ENCODE measurements at regions not wholly inside any gene's neighbourhood (a gene's known extent, or its start where the extent isn't known, plus 50 kb on each side); places are given as distances from the start of the nearest gene placed in this dataset.
A peak's percentile ranks its signal among the peaks of the same experiment; 100 is the strongest.
"Not testable (repeated sequence)": the region's sequence is repeated elsewhere in the genome, so short reads cannot be mapped to it uniquely, and the experiment has no call there.

- DNase-seq, result not testable (repeated sequence)
Observed at GRCh38 chr5:8731110-8731509, 814.8 kb downstream of the SEMA5A start.

- DNase-seq, result no peak
Observed at GRCh38 chr5:8740595-8740994, 805.3 kb downstream of the SEMA5A start.

GRCh38 chr5:8749556-8749955 lies 796.3 kb downstream of the SEMA5A start:
- DNase-seq, result no peak

- DNase-seq, result no peak
Observed at GRCh38 chr5:8750100-8750499, 795.8 kb downstream of the SEMA5A start.

- DNase-seq, result no peak
Observed at GRCh38 chr5:8751971-8752370, 793.9 kb downstream of the SEMA5A start.

- DNase-seq, result peak in 1 of 2 experiments; percentile 22
Observed at GRCh38 chr5:8752595-8752994, 793.3 kb downstream of the SEMA5A start.

GRCh38 chr5:8756498-8757084 lies 789.3 kb downstream of the SEMA5A start:
- peak; percentile 57 to 70 for DNase-seq

GRCh38 chr5:8765886-8766285 lies 780.0 kb downstream of the SEMA5A start:
- no peak for DNase-seq

GRCh38 chr5:8766448-8766847 lies 779.4 kb downstream of the SEMA5A start:
- peak in 1 of 2 experiments; percentile 86 for DNase-seq

- DNase-seq, result no peak
Observed at GRCh38 chr5:8767111-8767510, 778.8 kb downstream of the SEMA5A start.

- no peak for DNase-seq
Observed at GRCh38 chr5:8767746-8768145, 778.1 kb downstream of the SEMA5A start.

GRCh38 chr5:8769631-8770030 lies 776.2 kb downstream of the SEMA5A start:
- no peak for DNase-seq

- DNase-seq, result no peak
Observed at GRCh38 chr5:8770431-8770830, 775.4 kb downstream of the SEMA5A start.

GRCh38 chr5:8773046-8773615 lies 772.7 kb downstream of the SEMA5A start:
- no peak for DNase-seq

GRCh38 chr5:8784692-8785091 lies 761.2 kb downstream of the SEMA5A start:
- DNase-seq, result no peak

GRCh38 chr5:8788246-8788645 lies 757.6 kb downstream of the SEMA5A start:
- DNase-seq, result no peak

GRCh38 chr5:8805653-8806052 lies 740.2 kb downstream of the SEMA5A start:
- no peak for DNase-seq

- no peak for DNase-seq
Observed at GRCh38 chr5:8807636-8808035, 738.2 kb downstream of the SEMA5A start.

- no peak for DNase-seq
Observed at GRCh38 chr5:8811581-8811980, 734.3 kb downstream of the SEMA5A start.

- DNase-seq, result no peak
Observed at GRCh38 chr5:8813180-8813579, 732.7 kb downstream of the SEMA5A start.

GRCh38 chr5:8814105-8814504 lies 731.8 kb downstream of the SEMA5A start:
- DNase-seq, result no peak

- no peak for DNase-seq
Observed at GRCh38 chr5:8824371-8824770, 721.5 kb downstream of the SEMA5A start.

- DNase-seq, result no peak
Observed at GRCh38 chr5:8825139-8825757, 720.6 kb downstream of the SEMA5A start.

- no peak for DNase-seq
Observed at GRCh38 chr5:8826508-8826907, 719.4 kb downstream of the SEMA5A start.

GRCh38 chr5:8827696-8828095 lies 718.2 kb downstream of the SEMA5A start:
- no peak for DNase-seq
